GM18511 (cell line): ENCODE measurements at regions not wholly inside any gene's neighbourhood (a gene's known extent, or its start where the extent isn't known, plus 50 kb on each side); places are given as distances from the start of the nearest gene placed in this dataset.

Source experiments
- ATAC-seq: cut with Tn5 transposase; IDR thresholded peaks from one replicate; pipeline ENCODE4 v1.9.1; 2021; ENCODE audit warnings: mild to moderate bottlenecking, moderate library complexity; ENCODE audit not compliant: unreplicated experiment

GRCh38 chr16:82248677-82249076 is 78.7 kb upstream of the MPHOSPH6 start:
- ATAC-seq: no peak

GRCh38 chr16:82248012-82248656 is 78.1 kb upstream of the MPHOSPH6 start:
- ATAC-seq: no peak

DNA sequence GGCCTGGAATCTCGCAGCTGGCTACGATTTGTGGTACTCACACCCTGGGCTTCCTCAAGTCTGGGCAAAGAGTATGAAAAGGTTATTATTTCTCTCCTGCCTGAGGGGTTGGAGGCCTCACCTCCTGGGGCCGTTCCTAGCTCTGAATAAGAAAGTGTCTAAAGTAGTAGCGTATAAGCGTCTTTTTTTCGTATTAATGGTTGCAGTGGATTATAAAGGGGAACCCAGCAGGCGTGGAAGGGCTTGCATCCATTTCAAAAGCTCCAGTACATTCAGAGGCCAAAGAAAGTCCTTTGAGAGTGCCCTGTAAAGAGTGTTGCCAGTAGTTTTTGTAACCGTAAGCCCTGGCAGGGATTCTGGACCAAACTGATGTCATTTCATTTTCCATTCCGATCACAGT is 72.2 kb upstream of the MPHOSPH6 start:
- no peak for ATAC-seq

DNA sequence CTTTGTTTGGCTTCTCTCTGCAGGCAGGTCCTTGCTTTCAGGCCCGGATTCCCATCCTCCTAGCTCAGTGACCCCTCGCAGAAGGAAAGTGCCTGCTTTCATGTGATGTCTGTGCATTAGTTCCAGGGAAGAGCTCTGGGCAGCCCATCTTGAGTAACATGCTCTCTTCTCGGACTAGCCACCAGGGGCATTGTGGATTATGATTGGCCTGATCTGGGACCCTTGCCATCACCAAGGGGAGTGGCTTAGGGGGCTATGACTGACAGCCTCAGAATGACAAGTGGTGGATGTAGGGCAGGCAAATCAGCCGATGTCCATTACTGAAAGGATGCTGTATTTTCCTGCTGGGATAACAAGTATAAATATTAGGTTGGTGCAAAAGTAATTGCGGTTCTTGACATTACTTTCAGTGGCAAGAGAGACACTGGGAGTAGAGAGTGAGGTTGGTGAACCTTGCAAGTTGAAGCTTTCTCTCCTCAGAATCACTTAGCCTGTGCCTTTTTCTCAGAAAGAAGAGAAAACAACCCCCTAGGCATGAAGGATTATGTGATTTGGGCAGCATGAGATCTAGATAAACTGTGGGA is 71.5 kb upstream of the MPHOSPH6 start:
- no peak for ATAC-seq

DNA sequence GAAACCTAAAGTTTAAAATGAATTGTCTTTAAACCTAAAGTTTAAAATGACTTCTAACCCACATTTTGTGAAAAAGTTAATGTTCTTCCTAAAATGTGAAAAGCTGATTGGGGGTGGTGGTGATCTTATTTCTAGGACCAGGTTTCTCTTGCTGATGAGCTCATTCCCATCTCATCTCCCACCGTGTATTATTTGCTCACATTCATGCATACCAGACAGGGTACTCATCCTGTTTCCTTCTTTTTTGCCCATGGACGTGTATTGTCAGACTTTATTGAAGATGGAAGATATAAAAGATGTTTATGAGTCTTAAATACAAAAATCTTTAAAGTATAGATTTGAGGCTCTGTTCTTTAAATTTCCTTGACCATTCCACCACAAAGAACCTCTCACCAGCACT is 70.1 kb upstream of the MPHOSPH6 start:
- ATAC-seq: no peak

GRCh38 chr16:82236875-82237274 is 66.9 kb upstream of the MPHOSPH6 start:
- no peak for ATAC-seq

DNA sequence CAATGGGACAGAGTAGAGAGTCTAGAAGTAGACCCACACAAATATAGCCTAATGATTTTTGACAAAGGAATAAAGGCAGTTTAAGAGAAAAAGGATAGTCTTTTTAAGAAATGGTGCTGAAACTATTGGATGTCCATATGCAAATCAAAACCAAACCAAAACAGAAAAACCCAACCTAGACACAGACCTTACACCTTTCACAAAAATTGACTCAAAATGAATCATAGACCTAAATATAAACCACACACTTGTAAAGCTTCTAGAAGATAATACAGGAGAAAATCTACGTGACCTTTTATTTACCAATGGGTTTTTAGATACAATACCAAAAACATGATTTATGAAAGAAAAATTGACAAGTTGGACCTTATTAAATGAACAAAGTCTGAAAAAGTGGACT is 66.4 kb upstream of the MPHOSPH6 start:
- no peak for ATAC-seq

DNA sequence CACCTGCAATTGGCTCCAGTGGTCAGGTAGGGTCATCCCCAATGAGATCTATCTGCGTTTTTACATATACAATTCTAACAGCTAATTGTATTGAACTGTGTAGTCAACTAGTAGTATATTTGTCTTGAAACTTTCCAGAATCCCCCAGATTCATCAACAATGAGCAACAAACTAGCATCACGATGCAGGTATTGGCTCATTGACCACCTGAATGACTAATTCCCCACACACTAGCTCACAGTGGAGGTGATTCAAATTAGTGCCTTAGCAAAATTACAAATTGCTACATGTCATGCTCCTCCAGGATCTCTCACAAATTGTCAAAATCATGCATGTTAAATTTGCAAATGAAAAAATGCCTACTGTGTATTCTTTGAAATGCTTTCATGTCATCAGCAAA is 62.8 kb upstream of the MPHOSPH6 start:
- no peak for ATAC-seq

DNA sequence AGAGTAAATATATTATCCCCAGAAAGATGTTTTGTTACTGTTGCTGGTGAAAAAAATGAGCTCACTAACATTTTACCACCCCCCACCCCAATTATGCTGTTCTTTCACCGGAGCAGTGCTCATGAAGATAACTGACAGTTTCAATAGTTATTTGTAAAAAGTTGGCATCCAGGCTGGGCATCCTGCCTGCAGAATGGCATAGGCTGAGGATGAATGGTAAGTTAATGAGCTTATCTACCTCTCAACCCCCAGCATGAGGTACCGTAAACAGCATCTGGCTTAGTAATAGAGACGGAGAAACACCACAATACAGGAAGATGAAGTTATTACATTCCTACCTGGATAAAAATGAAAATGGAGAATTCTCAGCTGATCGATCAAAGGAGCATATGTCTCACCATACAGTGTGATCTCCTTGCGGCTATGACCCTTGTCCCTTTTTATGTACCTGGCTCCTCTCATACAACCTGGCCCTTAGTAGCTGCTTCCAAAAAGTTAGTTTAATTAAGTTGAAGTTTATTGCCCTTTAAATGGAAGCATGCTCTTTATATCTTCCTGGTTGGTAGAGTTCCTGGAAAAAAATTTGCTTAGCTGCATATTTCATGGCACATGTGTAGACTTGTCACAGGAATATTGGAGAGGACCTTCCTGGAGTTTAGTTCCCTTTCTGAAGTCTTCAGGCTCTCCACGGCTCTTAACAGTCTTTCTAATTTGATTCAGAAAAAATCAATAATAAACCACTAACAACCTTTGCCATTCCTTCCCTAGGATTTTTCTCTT is 61.2 kb upstream of the MPHOSPH6 start:
- no peak for ATAC-seq

DNA sequence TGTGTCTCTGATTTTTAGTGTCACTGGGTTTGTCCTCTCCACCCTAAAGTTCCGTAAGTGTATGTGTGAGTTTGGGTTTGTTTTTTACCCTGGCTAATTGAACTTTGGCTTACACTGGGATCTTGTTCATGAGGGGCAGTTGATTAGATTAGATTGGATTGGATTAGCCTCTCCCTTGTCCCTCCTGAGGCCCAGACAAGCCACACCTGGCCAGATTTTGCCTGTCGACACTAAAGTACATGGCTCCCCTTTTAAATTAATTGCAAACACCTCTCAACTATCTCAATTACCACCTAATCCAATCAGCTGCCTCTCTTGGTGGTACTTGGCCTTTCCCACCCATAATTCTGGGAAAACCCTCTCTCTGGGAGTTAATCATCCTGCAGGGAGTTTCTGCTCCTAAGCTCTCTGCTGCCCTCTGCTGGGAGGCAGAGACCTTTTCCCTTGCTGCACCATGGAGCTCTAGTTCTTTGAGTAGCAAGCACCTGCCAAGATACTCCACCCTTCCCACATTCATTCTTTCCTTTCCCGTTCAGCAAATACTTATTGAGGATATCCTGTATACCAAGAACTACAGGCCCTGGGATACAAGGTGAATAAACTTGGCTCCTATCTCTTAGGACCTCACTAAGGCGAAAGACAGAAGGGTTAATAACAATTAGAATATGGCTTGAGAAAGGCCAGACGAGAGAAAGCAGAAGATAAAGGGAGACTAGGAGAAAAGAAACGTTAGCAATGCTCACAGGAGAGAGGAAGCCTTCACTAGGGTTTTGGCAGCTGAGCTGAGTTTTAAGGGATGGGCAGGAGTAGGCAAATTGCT is 60.0 kb upstream of the MPHOSPH6 start:
- no peak for ATAC-seq

- no peak for ATAC-seq
Measured at GRCh38 chr16:82226327-82226726, 56.3 kb upstream of the MPHOSPH6 start.

DNA sequence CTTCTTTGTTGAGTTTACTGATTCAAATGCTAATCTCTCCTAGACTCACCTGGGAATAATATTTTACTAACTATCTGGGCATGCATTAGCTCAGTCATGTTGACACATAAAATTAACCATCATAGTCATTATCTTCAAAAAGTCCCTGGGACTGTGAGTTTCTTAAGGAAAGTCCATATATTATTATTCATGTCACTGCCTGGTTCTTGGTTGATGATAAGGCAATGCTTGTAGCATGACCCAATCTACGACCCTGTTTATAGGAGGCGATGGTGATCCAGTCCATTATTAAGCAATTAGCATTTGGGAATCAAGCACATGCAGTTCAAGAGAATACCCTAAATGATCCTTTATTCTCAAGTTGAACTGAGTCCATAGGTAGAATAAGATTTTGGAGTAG is 54.8 kb upstream of the MPHOSPH6 start:
- ATAC-seq: no peak

DNA sequence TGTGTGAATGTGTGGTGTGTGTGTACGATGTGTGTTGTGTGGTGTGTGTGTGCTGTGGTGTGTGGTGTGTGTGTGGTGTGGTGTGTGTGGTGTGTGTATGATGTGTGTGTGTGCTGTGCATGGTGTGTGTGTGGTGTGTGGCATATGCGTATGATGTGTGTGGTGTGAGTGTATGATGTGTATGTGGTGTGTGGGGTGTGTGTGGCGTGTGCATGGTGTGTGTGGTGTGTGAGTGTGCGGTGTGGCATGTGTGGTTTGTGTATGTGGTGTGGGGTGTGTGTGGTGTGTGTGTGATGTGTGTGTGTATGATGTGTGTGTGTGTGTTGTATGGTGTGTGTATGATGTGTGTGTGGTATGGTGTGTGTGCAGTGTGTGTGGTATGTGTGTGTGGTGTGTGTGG is 50.5 kb upstream of the MPHOSPH6 start:
- ATAC-seq: no peak
